Left colon (tissue), 2 donors: ENCODE measurements at regions not wholly inside any gene's neighbourhood (a gene's known extent, or its start where the extent isn't known, plus 50 kb on each side); places are given as distances from the start of the nearest gene placed in this dataset.
"Not testable (repeated sequence)": the region's sequence is repeated elsewhere in the genome, so short reads cannot be mapped to it uniquely, and the experiment has no call there.

ENCODE experiments used
- ATAC-seq: fragments of 200-7000 bp; cut with Tn5 transposase; one replicate; pipeline ENCODE4 v1.9.1; 2020; ENCODE audit warnings: mild to moderate bottlenecking, moderate library complexity
- DNase-seq, 2 donors: peaks; one replicate each; pipeline ENCODE4 v3.0.0-alpha.2; 2020
- intact Hi-C, 2 donors: fragments of 100-400 bp; cut with DNase I in 1 of 2; cut with micrococcal nuclease in 1 of 2; formaldehyde crosslinking; loops; one replicate each; pipeline versions ENCODE4 v1.11.2 to v1.14.0; 2022; cut with DNase I, micrococcal nuclease
- donor health status: DM: no; HTN: no; CAD: no.
- donor health status: DM: yes; HTN: yes; CAD: no.

DNA sequence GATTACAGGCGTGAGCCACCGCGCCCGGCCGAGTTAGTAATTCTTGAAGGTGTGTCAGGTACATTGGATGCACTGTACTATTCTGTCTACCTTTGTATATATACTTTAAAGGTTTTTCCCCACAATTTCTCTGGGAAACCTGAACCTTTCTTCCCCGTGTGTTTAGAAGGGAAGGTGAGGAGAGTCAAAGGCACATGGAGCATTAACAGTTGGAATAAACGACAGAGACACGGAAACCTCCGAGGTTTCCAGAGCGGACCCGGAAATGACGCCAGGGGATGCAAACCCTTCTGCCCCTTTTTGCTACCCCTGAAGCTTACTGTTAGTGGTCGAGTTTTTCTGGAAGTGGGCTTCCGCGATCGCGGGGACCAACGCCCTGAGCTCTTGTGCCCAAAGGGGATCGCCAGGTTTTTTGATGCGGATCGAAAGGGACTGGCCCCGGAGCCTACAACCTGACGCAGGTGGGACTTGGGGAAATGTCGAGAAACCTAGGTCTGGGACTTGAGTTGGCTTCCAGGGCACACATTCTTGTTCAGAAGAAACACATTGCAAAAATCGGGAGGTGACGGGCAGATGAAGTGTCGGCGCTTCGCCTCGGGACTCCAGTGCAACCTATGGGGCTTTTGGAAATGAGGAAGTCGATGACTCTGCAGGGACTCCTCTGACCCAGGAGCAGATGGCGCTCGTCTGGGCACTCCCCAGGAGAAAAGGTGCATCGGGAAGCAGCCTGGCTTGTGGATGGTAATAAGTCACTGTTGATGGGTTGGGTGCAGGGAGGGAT lies 218.2 kb downstream of the OR2B2 start:
- ATAC-seq (peak; percentile 97), DNase-seq (peak; percentile 64 to 66)
- intact Hi-C loops, result no loop called here

DNA sequence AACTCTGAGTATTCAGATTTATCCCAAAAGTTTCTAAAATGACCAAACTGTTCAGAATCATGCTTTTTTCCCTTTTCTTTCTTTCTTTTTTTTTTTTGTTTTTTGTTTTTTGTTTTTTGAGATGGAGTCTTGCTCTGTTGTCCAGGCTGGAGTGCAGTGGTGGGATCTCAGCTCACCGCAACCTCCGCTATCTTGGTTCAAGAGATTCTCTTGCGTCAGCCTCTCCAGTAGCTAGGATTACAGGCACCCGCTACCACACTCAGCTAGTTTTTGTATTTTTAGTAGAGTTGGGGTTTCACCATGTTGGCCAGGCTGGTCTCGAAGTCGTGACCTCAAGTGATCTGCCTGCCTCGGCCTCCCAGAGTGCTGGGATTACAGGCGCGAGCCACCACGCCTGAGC lies 219.2 kb upstream of the ZNF184 start:
- DNase-seq, intact Hi-C loops, ATAC-seq: not testable (repeated sequence)

DNA sequence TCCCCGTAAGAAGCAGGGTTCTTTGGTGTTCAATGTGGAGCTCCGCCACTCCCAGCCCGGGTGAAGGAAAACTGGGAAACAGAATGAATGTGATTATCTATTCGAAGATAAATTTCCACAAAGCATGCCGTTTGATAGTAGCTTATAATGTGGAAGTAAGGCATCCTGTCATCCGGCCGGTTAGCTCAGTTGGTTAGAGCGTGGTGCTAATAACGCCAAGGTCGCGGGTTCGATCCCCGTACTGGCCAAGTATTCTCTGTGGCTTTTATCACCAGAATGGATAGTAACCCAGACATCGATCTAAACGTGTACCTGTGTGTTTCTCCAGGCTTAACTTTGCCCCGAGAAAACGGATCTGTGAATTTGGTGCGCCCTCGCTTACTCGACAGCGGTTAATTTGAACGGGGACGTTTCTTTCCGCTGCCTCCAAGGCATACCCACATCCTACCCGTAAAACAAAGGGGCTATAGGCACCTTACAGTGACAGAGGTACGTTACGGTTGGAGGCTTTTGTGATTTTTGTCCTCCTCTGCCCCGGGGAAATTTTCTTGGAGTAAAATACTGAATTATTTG lies 215.2 kb upstream of the ZNF184 start:
- intact Hi-C loops, result no loop called here
- DNase-seq, result peak; percentile 64 to 87

DNA sequence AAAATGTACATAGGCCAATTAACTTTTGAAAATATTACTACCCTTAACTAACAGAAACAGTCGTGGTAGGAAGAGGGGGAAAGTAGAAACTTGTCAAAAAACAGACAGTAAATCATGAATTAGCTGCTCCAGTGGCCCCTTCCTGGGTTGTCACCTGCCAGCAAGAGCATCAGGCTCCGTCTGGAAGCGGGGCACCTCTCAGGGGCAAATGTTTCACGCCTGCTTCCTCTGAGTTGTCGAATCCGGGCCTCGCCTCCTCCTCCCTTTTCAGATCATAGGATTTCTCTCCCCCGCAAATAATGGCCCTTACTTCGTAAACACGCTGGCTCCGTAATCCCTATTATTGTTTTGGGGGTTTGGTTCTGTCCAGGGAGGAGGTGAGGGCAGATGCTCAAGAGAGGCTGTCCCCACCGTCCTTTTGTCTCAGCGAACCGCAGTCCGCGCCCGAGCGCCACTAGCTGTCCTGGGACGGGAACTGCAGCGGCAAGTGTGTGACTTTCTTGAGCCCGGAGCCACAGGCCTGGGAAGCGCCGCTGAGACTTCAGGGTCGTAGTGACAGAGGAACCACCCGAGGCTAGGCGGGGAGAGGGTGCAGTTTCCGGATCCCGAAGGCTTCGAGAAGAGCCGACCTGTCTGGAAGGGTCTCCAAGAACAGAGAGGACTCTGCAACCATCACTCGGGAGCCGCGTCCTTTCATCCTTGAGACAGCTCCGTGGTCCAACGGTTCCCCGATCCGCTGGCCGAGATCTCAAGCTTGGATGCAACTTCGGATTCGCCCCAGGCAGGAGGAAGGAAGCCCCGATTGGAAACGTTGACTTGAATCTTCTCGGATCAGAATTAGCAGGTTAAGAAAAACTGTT lies 214.5 kb upstream of the ZNF184 start:
- DNase-seq (peak; percentile 63 to 89), ATAC-seq (peak; percentile 92)
- intact Hi-C loops, result no loop called here

More for the DNA sequence above, 215.2 kb upstream of the ZNF184 start:
- peak; percentile 94 for ATAC-seq

DNA sequence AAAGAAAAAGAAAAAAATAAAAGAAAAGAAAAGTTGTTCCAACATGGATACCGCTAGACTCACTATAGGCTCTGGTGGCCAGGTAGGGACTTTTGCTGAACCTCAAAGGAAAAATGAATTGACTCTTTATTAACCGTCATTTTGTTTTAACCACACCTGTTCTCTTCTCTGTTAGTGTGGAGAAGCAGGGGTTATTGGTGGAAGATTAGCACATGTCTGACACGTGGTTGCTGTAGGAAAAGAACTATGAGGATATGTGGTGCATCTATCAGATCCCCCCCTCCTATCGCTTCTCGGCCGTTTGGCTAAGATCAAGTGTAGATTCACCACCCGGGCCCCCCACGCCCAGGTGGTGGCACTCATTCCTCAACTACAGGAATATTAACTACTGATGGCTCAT lies 212.4 kb upstream of the ZNF184 start:
- DNase-seq (no peak), ATAC-seq (no peak)
- intact Hi-C loops, result no loop called here

DNA sequence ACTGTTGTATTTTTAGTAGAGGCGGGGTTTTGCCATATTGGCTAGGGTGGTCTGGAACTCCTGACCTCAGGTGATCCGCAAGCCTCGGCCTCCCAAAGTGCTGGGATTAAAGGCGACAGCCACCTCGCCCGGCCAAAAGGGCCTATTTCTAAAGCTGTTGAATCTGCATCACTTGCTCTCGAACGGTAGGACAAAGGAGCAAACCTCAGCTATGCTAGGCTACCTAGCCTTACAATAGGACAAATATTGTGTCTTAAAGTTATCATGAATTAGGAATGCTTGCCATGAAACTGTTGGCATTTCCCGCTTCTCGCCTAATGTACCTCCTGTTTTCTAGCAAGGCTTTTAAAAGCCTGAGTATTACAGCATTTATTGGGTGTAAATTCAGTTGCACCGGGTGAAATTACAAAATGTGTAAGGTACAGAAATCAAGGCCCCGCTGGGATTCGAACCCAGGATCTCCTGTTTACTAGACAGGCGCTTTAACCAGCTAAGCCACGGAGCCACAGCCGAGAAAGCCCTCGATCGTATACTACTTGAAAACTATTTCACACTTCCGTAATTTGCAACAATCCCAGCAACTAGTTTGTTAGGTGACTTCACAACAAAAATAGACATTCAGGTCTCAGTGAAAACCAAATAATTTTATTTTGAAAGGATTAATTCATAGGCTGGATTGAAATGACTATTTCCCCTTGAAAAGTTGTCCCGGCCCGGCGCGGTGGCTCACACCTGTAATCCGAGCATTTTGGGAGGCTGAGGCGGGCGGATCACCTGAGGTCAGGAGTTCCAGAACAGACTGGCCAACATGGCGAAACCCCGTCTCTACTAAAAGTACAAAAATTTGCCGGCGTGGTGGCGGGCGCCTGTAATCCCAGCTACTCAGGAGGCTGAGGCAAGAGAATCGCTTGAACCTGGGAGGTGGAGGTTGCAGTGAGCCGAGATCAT lies 211.6 kb upstream of the ZNF184 start:
- intact Hi-C loops, result no loop called here
- no peak for ATAC-seq

DNA sequence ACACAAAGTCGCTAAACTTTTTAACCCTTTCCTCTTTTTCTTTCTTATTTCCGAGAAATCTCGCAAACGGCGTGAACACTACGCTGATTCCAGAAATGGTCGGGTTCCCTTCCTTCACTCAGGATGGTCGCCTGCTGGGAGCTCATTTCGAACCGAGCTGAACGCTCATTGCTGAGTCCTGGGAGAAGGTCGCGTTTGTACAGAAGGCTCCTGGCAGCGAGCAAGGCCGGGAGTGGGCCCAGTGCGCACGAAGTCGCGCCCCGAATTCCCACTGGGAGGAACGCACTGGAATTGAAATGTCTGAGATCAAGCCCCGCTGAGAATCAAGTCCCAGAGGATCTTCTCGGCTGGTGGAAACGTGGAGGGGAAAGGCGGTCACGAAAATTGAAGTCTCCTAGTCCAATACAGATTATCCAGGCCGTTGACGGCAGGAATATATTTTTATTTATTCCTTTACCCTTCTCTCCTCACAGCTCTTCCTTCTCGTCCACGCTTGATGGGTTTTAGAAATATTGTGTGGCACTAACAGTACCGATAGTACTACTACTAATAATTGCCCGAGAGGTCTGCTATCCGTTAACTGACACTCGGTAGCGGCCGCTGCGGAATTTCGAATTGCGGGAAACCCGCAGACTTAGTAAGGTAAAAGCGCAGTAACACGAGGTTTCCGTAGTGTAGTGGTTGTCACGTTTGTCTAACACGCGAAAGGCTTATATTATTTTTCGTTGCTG lies 207.2 kb upstream of the ZNF184 start:
- intact Hi-C loops, result no loop called here
- DNase-seq, result no peak
- ATAC-seq, result no peak

More for the DNA sequence above, 211.6 kb upstream of the ZNF184 start:
- peak in 1 of 2 donors; percentile 56 for DNase-seq

DNA sequence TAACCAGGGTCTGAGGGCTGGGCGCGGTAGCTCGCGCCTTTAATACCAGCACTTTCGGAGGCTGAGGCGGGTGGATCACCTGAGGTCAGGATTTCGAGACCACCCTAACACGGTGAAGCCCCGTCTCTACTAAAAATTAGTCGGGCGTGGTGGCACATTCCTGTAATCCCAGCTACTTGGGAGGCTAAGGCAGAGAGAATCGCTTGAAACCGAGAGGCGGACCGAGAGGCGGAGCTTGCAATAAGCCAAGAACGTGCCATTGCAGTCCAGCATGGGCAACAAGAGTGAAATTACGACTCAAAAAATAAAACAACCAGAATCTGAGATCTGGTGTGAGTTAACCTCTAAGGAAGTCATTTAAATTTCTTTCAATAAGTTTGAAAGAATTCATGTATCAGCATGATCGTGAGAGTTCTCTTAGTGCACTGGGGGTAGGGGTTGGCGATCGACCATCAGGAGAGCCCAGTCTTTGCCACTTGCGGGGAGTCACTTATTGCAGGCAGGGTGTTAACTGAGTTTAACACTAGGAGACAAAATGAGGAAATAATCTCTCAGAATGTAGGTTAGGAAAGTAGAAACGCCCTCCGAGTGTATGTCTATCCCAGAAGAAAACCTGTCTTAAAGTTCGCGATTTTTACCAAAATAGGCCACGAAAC lies 206.5 kb upstream of the ZNF184 start:
- no peak for DNase-seq
- intact Hi-C loops, result no loop called here
- ATAC-seq, result no peak

DNA sequence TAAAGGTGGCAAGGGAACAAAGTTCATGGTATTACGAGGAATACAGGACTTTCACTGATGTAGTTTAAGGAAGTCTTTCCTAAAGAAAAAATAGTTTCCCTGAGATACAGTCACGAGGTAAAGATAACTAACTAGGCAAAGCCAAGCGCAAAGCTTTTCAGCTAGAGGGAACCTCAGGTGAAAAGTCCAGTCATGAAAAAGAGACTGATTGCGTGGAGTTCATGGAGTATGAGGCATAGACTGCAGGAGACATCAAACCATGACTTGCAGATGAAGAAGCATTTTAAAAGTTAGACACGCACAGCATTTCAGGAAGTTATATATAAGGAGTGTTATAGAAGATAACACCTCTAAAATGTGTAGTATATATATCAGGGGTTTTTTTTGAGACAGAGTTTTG lies 205.6 kb upstream of the ZNF184 start:
- intact Hi-C loops, result no loop called here
- DNase-seq (no peak), ATAC-seq (peak; percentile 95)

DNA sequence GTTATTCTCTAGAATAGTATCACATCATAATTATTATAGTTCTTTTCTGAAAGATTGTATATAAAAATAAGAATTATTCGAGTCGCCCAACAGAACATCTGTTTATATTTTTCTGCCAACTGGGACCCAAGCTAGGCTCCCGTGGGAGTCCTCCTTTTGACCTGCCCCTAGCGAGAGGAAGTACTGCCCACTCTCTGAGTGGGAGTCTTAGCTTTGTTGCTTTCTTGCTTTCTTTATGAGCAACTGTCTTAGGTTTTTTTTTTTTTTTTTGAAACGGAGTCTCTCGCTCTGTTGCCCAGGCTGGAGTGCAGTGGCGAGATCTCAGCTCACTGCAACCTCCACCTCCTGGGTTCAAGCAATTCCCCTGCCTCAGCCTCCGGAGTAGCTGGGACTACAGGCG lies 202.0 kb upstream of the ZNF184 start:
- no peak for DNase-seq
- intact Hi-C loops, result no loop called here

DNA sequence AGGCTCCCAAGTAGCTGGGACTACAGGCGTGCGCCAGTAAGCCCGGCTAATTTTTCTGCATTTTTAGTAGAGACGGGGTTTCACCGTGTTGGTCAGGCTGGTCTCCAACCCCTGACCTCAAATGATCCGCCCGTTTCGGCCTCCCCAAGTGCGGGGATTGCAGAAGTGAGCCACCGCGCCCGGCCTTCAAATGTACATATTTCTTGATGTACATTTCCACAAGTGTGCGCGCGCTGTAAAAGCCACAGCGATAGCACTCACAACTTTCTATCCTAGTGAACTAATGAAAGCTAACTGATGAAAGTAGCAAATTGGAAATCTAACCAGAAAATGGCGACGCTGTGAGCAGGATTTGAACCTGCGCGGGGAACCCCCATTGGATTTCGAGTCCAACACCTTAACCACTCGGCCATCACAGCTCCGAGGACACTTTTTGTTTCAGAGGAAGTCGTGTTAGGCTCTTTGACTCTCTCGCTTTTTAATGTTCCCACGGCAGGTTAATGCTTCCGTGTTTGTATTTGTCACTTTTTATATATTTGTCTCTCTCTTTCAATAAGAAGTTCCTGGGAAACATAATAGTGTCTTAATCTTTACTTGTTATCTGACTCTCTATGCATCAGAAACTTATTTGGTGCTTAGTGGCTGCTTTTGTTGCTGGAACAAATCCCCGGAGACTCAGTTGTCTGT lies 199.4 kb upstream of the ZNF184 start:
- ATAC-seq (peak; percentile 73), DNase-seq (peak in 1 of 2 donors; percentile 47)
- intact Hi-C loops, result no loop called here

More for the DNA sequence above, 202.0 kb upstream of the ZNF184 start:
- ATAC-seq, result no peak

DNA sequence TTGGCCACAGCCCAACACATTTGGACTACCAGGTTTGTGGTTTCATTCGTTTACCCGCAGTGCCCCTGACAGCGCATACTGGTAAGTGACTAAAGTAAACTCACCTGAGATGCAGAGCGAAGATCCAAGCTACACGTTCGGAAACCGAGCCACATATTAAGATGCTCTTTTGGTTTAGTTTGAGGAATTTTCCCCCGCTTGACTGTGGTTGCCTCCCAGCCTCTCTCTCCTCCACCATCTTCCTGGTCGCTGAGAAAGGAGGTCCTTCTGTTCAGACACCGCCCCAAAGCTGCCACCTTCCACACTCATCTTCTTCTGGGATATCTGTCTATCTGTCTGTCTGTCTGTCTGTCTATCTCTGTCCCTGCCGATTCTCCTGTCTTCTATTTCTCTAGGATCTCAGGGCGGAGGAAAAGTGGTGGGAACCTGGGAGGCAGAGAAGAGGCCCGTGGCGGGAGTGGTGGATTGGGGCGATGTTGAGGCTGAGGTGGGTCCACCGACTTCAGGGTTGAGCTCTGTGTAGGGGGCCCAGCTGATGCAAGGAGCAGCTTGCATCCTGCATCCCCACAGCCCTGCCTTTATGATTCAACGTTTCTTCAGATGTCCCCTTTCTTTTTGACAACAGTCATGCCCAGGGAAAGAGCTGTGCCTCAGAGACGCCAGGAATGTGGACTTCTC lies 196.9 kb upstream of the ZNF184 start:
- intact Hi-C loops, result no loop called here
- DNase-seq, result no peak
- ATAC-seq, result no peak

DNA sequence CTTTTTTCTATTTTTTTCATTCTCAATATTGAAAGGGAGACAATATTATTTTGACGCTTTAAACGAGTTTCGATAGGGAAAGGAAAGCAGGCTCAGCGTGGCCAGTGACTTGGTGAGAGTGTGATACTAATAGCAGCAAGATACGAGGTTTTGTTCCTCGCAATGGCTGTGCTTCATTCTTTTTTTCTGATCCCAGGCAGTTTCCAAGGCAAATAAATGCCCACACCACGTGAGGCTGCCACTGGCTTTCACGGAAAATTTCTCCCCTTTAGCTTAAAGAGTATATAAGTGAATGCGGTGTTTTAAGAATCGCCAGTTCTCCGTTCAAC lies 196.4 kb upstream of the ZNF184 start:
- no peak for DNase-seq
- intact Hi-C loops, result no loop called here
- ATAC-seq, result no peak

DNA sequence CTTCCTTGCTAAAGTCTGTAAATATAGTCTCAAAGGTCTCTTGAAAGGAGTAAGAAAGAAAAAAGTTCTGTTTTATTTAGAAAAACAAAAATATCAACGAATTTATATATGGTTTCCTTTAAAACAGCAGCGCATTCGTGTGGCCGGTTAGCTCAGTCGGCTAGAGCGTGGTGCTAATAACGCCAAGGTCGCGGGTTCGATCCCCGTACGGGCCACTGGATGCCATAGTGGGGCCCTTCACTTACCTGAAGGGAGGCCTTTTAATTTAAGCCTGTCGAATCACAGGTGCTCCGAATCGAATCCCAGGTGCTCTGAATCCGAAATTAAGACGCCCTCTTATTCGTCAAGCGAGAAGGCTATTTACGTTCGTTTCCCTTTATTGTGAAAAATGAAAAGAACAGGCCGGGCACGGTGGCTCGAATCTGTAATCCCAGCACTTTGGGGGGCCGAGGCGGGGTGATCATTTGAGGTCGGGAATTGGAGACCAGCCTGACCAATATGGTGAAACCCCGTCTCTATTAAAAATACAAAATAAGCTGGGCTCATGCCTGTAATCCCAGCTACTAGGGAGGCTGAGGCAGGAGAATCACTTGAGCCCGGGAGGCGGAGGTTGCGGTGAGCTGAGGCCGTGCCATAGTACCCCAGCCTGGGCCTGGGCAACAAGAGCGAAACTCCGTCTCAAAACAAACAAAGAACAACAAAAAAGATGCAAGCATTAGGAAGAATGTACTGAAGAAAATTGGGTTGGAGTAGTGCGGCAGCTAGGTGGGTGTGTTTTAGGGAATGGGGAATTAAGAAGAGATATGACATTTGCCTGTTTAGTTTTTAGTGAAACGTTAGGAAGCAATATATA lies 195.8 kb upstream of the ZNF184 start:
- DNase-seq (peak in 1 of 2 donors; percentile 46), ATAC-seq (peak; percentile 65)
- intact Hi-C loops, result no loop called here

DNA sequence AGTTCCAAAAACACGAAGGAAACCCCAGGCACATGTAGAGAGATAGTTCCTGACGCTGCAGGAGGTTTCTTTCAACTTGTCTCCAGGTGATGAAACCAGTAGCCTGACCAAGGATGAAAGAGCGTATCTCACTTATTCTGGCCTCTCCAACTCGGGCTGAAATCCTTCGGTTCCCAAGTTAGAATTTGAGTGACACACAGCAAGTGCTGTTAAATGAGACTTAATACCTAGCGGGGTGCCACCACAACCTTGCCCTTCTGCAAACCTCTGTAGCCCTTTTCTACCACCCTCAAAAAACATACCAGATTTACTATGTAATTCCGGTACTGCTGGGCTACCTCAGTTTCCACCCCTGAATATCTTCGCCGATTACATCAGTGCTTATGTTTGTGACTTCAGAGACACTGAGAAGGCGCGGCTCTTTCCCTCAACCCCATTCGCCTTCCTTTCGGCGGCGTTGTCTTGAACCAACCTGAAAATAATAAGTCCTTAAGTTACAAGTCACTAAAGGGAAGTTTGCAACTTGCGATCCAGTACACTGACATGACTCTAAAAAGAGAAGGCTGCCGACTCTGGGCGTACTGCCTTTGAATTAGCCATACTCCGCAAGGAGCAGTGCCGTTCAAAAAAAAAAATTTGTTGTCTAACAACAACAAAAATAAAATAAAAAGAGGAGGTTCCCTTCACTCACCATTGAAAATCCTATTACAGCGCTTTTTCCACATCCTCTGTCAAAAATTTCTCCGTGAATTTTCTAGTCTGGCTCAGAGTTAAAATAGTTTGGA lies 194.9 kb upstream of the ZNF184 start:
- intact Hi-C loops, result no loop called here
- DNase-seq, result no peak
- ATAC-seq, result no peak
